ENCODE measurements at regions not wholly inside any gene's neighbourhood (a gene's known extent, or its start where the extent isn't known, plus 50 kb on each side); places are given as distances from the start of the nearest gene placed in this dataset.

DNA sequence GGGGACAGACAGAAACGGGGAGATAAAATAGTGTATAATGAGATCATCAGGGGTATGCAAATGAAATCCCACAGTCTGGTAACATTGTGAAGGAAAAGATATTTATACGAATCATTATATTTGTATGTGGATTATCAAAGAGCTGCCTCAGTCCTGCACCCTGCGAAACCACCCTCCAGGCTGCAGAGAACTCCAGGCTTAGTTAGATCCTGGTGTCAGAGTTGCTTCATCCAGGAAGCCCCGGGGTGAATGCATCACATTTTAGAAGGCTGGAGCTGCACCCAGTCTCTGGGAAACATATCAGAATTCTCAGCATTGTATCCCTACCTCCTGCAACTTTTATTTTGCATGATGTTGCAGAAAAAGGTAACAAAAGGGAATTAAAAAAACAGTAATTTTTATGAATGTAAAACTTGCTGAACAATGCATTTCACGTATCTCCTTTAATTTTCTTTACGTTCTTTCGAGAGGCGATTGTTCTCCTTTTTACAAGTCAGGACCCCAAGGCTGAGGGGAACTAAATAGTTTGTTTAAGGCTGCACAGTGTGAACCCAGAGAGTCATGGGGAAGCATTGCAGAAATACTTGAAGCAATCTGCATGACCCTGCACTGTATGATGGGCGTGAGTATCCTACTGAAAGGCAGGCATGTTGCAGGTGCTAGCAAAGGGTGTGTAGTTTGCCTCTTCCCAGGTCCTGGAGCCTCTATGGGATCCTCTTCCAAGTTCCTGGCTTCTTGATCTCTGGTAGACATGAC, 299.5 kb upstream of the CLNK start:
- Histone ChIP-seq H3K4me2 (ENCODE audit: low read length) (no peak overlapping the region), H2AK5ac (ENCODE audit: low read length) (peak overlapping the region; percentile 85), H3K27ac (ENCODE audit: low read depth, low read length) (peak overlapping the region; percentile 27), H3K18ac (ENCODE audit: low read length) (peak overlapping the region; percentile 78), H4K5ac (ENCODE audit: low read length) (peak overlapping the region; percentile 59), H3K4ac (ENCODE audit: low read depth, low read length) (peak overlapping the region; percentile 96), H3K4me1 (ENCODE audit: control insufficient read depth, low read depth, low read length) (peaks cover 13% of the 10 kb centered on the region), H3K23ac (ENCODE audit: low read length) (no peak overlapping the region), H2BK5ac (ENCODE audit: low read length) (peak overlapping the region; percentile 98), H2BK120ac (ENCODE audit: low read depth, low read length) (peak overlapping the region; percentile 94), H3K9ac (ENCODE audit: low read length) (peak overlapping the region; percentile 39), H3K27me3 (ENCODE audit: insufficient read depth, low read length, poor library complexity) (no peaks in the 10 kb centered on the region), H3K56ac (ENCODE audit: low read length) (peak overlapping the region; percentile 79), H4K8ac (ENCODE audit: low read depth, low read length) (no peak overlapping the region), H3K4me3 (ENCODE audit: low read length) (no peak overlapping the region), H3K79me1 (ENCODE audit: low read length) (no peaks in the 10 kb centered on the region), H2BK15ac (replicated peaks; ENCODE audit: low read depth) (no peak overlapping the region), H3K79me2 (ENCODE audit: control insufficient read depth, insufficient read depth, low read length) (no peaks in the 10 kb centered on the region), H3K36me3 (ENCODE audit: control insufficient read depth, insufficient read depth, low read length) (no peaks in the 10 kb centered on the region)
- WGBS (ENCODE audit: extremely low coverage, insufficient coverage, low lambda C conversion rate), result no CpG with 5 or more reads among the region's 9 CpGs
- peak; percentile 19 for DNase-seq

- Histone ChIP-seq H3K4me2 (ENCODE audit: low read length) (no peak overlapping the region), H3K4ac (ENCODE audit: low read depth, low read length) (peak overlapping the region; percentile 82), H3K27ac (ENCODE audit: low read depth, low read length) (peak overlapping the region; percentile 92), H3K9ac (ENCODE audit: low read length) (peak overlapping the region; percentile 57), H3K56ac (ENCODE audit: low read length) (peak overlapping the region; percentile 36), H3K79me2 (ENCODE audit: control insufficient read depth, insufficient read depth, low read length) (no peaks in the 10 kb centered on the region), H3K27me3 (ENCODE audit: insufficient read depth, low read length, poor library complexity) (no peaks in the 10 kb centered on the region), H2BK15ac (replicated peaks; ENCODE audit: low read depth) (no peak overlapping the region), H2BK5ac (ENCODE audit: low read length) (peak overlapping the region; percentile 100), H3K23ac (ENCODE audit: low read length) (no peak overlapping the region), H3K4me1 (ENCODE audit: control insufficient read depth, low read depth, low read length) (peaks cover 13% of the 10 kb centered on the region), H3K79me1 (ENCODE audit: low read length) (no peaks in the 10 kb centered on the region), H2BK120ac (ENCODE audit: low read depth, low read length) (peak overlapping the region; percentile 62), H4K5ac (ENCODE audit: low read length) (peak overlapping the region; percentile 86), H4K8ac (ENCODE audit: low read depth, low read length) (no peak overlapping the region), H3K36me3 (ENCODE audit: control insufficient read depth, insufficient read depth, low read length) (no peaks in the 10 kb centered on the region), H3K4me3 (ENCODE audit: low read length) (no peak overlapping the region), H2AK5ac (ENCODE audit: low read length) (peak overlapping the region; percentile 100), H3K18ac (ENCODE audit: low read length) (peak overlapping the region; percentile 75)
- no CpG with 5 or more reads among the region's 2 CpGs for WGBS (ENCODE audit: extremely low coverage, insufficient coverage, low lambda C conversion rate)
- DNase-seq, result peak; percentile 89
Observed at GRCh38 chr4:10983268-10983667, 298.7 kb upstream of the CLNK start.

GRCh38 chr4:10982305-10982704, 297.7 kb upstream of the CLNK start:
- peak overlapping the region; percentile 47 for H3K56ac ChIP-seq (ENCODE audit: low read length)
- H3K36me3 ChIP-seq (ENCODE audit: control insufficient read depth, insufficient read depth, low read length), result no peaks in the 10 kb centered on the region
- peak; percentile 95 for DNase-seq
- no peak overlapping the region for H2AK5ac ChIP-seq (ENCODE audit: low read length)
- no peaks in the 10 kb centered on the region for H3K79me1 ChIP-seq (ENCODE audit: low read length)
- peak overlapping the region; percentile 61 for H2BK5ac ChIP-seq (ENCODE audit: low read length)
- peak overlapping the region; percentile 92 for H3K27ac ChIP-seq (ENCODE audit: low read depth, low read length)
- no CpG with 5 or more reads among the region's 2 CpGs for WGBS (ENCODE audit: extremely low coverage, insufficient coverage, low lambda C conversion rate)
- H4K5ac ChIP-seq (ENCODE audit: low read length), result peak overlapping the region; percentile 30
- H3K27me3 ChIP-seq (ENCODE audit: insufficient read depth, low read length, poor library complexity), result no peaks in the 10 kb centered on the region
- H3K4me1 ChIP-seq (ENCODE audit: control insufficient read depth, low read depth, low read length), result peaks cover 13% of the 10 kb centered on the region
- H3K23ac ChIP-seq (ENCODE audit: low read length), result no peak overlapping the region
- H4K8ac ChIP-seq (ENCODE audit: low read depth, low read length), result no peak overlapping the region
- H3K4ac ChIP-seq (ENCODE audit: low read depth, low read length), result no peak overlapping the region
- H3K9ac ChIP-seq (ENCODE audit: low read length), result no peak overlapping the region
- H3K18ac ChIP-seq (ENCODE audit: low read length), result peak overlapping the region; percentile 75
- no peaks in the 10 kb centered on the region for H3K79me2 ChIP-seq (ENCODE audit: control insufficient read depth, insufficient read depth, low read length)
- no peak overlapping the region for H2BK15ac ChIP-seq (replicated peaks; ENCODE audit: low read depth)
- H3K4me3 ChIP-seq (ENCODE audit: low read length), result no peak overlapping the region
- no peak overlapping the region for H3K4me2 ChIP-seq (ENCODE audit: low read length)
- H2BK120ac ChIP-seq (ENCODE audit: low read depth, low read length), result peak overlapping the region; percentile 62

GRCh38 chr4:10981576-10981975, 297.0 kb upstream of the CLNK start:
- Histone ChIP-seq H3K18ac (ENCODE audit: low read length) (peak overlapping the region; percentile 81), H3K27me3 (ENCODE audit: insufficient read depth, low read length, poor library complexity) (no peaks in the 10 kb centered on the region), H2BK15ac (replicated peaks; ENCODE audit: low read depth) (no peak overlapping the region), H2BK120ac (ENCODE audit: low read depth, low read length) (peak overlapping the region; percentile 76), H3K56ac (ENCODE audit: low read length) (peak overlapping the region; percentile 45), H3K4me3 (ENCODE audit: low read length) (no peak overlapping the region), H3K4me1 (ENCODE audit: control insufficient read depth, low read depth, low read length) (peaks cover 13% of the 10 kb centered on the region), H3K4me2 (ENCODE audit: low read length) (no peak overlapping the region), H3K79me1 (ENCODE audit: low read length) (no peaks in the 10 kb centered on the region), H3K36me3 (ENCODE audit: control insufficient read depth, insufficient read depth, low read length) (no peaks in the 10 kb centered on the region), H3K9ac (ENCODE audit: low read length) (no peak overlapping the region), H4K5ac (ENCODE audit: low read length) (no peak overlapping the region), H2BK5ac (ENCODE audit: low read length) (peak overlapping the region; percentile 89), H3K27ac (ENCODE audit: low read depth, low read length) (no peak overlapping the region), H3K23ac (ENCODE audit: low read length) (no peak overlapping the region), H4K8ac (ENCODE audit: low read depth, low read length) (no peak overlapping the region), H2AK5ac (ENCODE audit: low read length) (no peak overlapping the region), H3K79me2 (ENCODE audit: control insufficient read depth, insufficient read depth, low read length) (no peaks in the 10 kb centered on the region), H3K4ac (ENCODE audit: low read depth, low read length) (peak overlapping the region; percentile 48)
- peak; percentile 71 for DNase-seq
- no CpG with 5 or more reads among the region's 1 CpG for WGBS (ENCODE audit: extremely low coverage, insufficient coverage, low lambda C conversion rate)

GRCh38 chr4:10981096-10981495, 296.5 kb upstream of the CLNK start:
- H3K79me1 ChIP-seq (ENCODE audit: low read length), result no peaks in the 10 kb centered on the region
- no peak for DNase-seq
- H3K27ac ChIP-seq (ENCODE audit: low read depth, low read length), result no peak overlapping the region
- H3K56ac ChIP-seq (ENCODE audit: low read length), result no peak overlapping the region
- no peak overlapping the region for H3K4ac ChIP-seq (ENCODE audit: low read depth, low read length)
- H3K18ac ChIP-seq (ENCODE audit: low read length), result peak overlapping the region; percentile 95
- H4K8ac ChIP-seq (ENCODE audit: low read depth, low read length), result no peak overlapping the region
- peak overlapping the region; percentile 76 for H2AK5ac ChIP-seq (ENCODE audit: low read length)
- no peak overlapping the region for H2BK15ac ChIP-seq (replicated peaks; ENCODE audit: low read depth)
- H3K4me3 ChIP-seq (ENCODE audit: low read length), result no peak overlapping the region
- H2BK120ac ChIP-seq (ENCODE audit: low read depth, low read length), result peak overlapping the region; percentile 33
- H2BK5ac ChIP-seq (ENCODE audit: low read length), result peak overlapping the region; percentile 88
- H3K4me1 ChIP-seq (ENCODE audit: control insufficient read depth, low read depth, low read length), result peaks cover 13% of the 10 kb centered on the region
- no peak overlapping the region for H3K9ac ChIP-seq (ENCODE audit: low read length)
- H3K27me3 ChIP-seq (ENCODE audit: insufficient read depth, low read length, poor library complexity), result no peaks in the 10 kb centered on the region
- H3K36me3 ChIP-seq (ENCODE audit: control insufficient read depth, insufficient read depth, low read length), result no peaks in the 10 kb centered on the region
- H4K5ac ChIP-seq (ENCODE audit: low read length), result peak overlapping the region; percentile 3
- no peak overlapping the region for H3K23ac ChIP-seq (ENCODE audit: low read length)
- no CpG with 5 or more reads among the region's 5 CpGs for WGBS (ENCODE audit: extremely low coverage, insufficient coverage, low lambda C conversion rate)
- H3K4me2 ChIP-seq (ENCODE audit: low read length), result no peak overlapping the region
- no peaks in the 10 kb centered on the region for H3K79me2 ChIP-seq (ENCODE audit: control insufficient read depth, insufficient read depth, low read length)

All from mesendoderm (in vitro differentiated cells).